GM04504 (cell line): ENCODE measurements at regions not wholly inside any gene's neighbourhood (a gene's known extent, or its start where the extent isn't known, plus 50 kb on each side); places are given as distances from the start of the nearest gene placed in this dataset.

Experiments used
- DNase-seq: peaks from one replicate; pipeline ENCODE4 v3.0.0-alpha.2; 2012; ENCODE audit warnings: low read depth

DNA sequence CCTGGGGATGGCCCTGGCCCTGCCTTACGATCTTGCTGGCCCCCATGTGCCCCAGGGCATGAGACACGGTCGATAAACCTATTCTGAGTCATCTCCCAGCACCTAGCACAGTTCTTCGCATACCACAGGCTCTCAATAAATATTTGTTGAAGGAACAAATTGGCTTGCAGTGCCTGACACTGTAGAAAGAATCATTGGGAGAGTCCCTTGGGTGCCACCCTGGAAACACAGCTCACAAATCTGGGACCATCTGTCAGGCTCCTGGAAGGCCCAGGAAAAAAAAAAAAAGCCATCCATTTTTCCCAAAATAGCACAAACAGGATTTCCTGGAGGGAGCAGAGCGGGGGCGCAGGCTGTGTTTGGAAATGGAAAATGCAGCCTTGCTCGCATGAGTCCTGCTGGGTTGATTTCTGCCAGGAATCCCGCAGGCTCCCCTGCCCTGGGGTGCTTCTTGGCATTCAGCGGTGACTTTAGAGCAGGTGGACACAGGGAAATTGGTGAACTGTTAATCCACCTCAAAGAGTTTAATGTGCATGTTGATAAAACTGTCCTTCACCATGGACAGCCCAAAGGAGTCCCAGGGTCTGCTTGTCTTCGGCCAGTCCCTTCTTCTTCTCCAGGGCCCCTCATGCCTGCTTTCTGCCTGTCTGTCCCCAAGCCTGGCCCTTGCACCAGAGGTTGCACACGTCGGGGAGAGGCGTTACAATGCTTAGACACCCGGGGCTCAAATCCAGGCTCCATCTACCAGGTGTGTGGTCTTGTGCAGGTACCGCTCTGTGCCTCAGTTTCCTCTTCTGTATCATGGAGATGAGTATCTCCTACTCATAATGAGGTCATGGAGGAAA, 106.1 kb upstream of the RFLNA start:
- DNase-seq: no peak

DNA sequence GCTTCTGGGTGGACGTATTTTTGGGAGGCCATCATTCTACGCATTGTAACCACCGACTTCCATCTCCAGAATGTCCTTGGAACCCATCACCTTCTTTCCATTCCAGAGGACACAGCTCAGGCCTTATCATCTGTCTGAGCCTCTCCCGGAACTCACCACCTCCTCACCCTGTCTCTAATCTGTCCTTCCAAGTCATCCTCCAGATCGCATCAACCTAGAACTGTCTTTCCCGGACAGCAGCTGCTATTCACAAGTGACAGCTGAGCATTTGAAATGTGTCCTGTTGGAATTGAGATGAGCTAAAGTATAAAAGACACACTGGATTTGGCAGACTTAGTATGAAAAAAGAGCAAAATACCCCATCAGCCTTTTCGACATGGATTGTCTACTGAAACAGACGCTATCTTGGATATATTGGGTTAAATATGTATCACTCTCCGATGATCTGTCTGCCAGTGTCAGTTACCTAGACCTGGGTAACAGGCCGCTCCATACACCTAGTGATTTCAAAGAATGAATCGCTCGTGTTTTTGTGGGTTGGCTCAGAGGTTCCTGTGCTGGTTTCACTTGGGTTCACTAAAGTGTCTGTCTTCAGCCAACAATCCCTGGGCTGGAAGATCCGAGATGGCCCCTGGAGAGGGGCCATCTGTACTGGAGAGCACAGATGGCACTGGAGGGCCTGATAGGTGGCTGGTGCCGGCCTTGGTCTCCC, 104.4 kb upstream of the RFLNA start:
- DNase-seq: no peak

DNA sequence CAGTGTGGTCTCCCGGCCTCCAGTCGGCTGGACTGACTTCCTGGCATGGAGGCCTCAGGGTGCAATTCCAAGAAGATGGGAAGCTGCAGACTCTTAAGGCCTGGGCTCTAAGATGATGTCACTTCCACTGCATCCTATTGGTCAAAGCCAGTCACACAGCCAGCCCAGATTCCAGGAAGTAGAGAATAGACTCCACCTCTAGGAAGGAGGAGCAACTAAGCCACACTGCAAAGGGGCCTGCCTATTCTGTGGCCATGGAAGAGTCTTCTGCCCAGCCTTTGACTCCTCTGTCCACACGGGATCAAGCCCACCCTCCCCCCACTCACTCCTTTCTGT, 103.9 kb upstream of the RFLNA start:
- DNase-seq: no peak

DNA sequence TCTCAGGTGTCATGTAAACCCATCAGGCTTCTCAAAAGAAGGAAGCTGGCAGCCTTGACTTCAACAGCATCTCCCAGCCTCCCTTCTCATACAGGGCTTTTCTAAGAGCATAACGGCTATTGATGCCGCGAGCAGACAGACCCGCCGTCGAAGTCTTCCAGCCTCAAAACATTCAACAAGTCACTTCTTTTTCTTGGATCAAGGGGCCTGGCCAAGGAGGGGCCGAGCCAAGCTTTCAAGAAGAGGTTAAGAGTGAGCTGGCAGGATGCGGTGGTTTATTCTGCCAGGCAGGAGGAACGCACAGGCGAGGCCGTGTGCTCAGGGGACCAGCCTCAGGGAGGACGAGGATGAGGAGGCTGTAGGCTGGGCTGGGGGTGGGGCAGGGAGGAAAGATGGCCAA, 102.9 kb upstream of the RFLNA start:
- no peak for DNase-seq

DNA sequence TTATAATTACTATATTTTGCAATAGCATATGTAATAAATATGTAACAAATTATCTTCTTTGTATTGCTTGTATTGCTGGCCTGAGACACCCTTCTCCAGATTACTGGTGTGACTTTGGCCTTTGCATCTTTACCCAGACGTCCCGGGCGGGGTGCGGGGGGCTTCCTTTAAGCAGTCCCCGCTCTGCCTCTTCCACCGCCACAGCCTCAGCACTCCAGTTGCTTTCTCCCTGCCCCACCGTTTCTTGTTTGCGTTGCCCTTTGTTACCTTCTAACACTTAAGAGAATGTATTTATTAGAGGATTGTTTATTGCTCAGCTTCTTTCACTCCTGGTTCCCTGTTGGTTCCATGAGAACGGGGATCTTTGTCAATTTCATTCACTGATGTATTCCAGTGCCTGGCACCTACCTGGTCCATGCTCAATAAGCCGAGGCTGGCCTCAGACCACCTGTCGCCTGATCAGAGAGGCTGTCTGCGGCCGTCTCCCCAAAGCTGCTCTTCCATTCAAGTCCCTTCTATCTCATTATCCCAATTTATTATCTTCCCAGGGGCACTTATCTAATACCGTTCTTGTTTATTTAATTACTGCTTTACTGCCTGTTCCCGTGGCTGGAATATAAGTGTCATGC, 100.5 kb upstream of the RFLNA start:
- DNase-seq: no peak

GRCh38 chr12:124194893-124195566, 99.9 kb upstream of the RFLNA start:
- DNase-seq: no peak

DNA sequence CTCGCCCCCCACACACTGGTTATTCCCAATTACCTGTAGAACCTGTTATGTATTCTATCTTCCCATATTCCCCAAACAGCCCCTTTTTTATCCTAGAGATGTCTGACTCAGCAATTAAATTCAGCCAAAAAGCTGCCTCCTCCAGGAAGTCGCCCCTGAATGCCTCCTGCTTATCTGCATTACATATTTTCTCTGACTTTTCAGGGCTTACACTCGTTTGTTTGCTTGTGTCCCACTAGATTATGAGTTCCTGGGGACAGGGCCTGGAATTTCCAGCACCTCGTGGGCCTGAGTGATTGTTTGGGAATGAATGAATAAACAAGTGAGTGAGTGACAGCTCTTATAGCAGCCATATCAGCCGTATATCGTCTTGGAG, 99.3 kb upstream of the RFLNA start:
- DNase-seq: no peak

- DNase-seq: no peak
These were observed 98.7 kb upstream of the RFLNA start for GRCh38 chr12:124196236-124196635.

GRCh38 chr12:124201248-124201647, 93.6 kb upstream of the RFLNA start:
- no peak for DNase-seq

GRCh38 chr12:124203176-124203575, 91.7 kb upstream of the RFLNA start:
- DNase-seq: no peak

DNA sequence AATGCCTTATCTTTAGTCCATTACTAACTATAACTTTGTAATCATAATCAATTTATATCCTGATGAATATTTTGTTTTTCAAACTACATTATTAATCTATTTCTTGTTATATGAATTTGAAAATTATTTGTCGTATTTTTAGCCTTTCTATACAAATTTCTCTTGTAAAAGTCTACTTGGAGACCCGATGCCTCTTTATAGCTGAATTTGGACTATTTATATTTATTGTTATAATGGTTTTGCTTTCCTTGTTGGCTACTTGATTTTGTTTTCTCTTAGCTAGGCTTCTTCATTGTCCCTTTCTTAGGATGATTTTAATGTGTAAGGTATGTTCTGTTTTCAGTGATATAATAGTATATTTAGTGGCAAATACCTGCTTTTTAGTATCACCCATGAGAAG, 89.5 kb upstream of the RFLNA start:
- no peak for DNase-seq

DNA sequence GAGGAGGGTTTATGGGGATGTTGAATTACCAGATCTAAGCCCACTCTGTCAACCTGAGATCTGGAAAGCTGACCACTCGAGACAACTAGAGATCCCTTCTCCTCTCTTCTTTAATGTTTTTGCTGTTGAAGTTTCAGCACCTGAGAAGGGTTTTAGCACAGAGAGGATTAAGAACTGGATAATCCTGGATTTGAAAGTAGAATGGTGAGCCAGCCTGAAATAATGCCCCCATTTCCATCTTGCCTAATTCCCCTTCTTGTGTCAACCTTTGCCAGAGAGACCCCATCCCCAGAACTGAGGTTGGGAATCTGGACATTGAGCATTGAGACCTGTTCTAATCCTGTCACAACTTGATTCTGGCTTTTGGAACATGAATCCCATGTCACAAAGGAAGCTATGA, 87.8 kb upstream of the RFLNA start:
- no peak for DNase-seq

DNA sequence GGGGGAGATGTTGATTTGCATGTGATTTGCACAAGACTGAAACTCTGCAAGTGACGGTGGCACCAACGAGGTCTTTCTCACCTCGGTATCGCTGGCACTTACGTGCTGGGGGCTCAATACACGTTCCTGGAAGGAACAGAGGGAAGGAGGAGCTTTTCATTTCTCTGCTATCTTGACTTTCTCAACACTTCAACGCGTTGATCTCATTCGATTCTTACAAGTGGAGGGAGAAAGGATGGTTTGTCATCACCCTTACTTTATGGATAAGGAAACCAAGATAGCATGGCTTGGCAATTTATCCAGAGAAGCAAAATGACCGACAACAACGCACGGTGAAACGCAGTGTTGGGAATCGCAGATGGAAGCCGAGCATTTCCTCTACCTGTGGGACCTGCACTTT, 87.3 kb upstream of the RFLNA start:
- DNase-seq: no peak

DNA sequence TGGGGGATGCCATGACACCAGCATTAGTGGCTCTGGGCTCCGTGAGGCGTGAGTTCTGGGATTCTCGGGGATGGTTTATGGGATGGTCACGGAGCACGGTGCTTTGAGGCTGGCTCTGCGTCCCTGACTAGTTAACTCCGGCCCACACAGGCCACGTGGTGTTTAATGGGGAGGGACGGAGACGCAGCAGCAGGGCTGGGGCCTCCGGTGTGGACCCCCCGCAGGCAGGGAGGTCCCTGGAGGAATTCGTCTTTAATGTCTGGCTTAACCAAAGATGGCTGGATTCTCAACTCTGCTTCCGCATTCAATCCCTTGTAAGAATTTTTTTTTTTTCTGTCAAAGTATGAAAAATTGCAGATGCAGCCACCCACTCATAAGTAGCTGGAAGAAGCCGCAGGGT, 86.4 kb upstream of the RFLNA start:
- no peak for DNase-seq

GRCh38 chr12:124210991-124211577, 83.8 kb upstream of the RFLNA start:
- DNase-seq: no peak

GRCh38 chr12:124211753-124212152, 83.1 kb upstream of the RFLNA start:
- no peak for DNase-seq

- no peak for DNase-seq
These were observed 81.1 kb upstream of the RFLNA start for GRCh38 chr12:124213666-124214347.

DNA sequence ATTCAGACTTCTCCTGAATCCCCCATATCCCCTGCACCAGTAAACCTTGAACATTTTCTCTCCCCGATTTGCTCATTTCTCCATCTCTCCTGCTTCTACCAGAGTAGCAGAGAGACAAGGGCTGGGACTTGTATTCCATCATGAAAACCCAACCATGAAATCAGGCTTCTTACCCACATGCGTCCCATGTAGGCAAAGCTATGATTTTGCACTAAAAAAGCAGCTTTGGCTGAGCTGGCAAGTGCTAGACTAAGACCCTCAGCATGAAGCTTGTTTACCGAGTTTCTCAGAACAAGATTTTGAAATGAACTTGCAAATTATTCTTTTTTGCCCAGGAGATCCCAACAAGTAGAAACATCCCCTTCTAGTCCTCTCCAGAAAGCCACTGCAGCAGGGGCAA, 80.3 kb upstream of the RFLNA start:
- no peak for DNase-seq

DNA sequence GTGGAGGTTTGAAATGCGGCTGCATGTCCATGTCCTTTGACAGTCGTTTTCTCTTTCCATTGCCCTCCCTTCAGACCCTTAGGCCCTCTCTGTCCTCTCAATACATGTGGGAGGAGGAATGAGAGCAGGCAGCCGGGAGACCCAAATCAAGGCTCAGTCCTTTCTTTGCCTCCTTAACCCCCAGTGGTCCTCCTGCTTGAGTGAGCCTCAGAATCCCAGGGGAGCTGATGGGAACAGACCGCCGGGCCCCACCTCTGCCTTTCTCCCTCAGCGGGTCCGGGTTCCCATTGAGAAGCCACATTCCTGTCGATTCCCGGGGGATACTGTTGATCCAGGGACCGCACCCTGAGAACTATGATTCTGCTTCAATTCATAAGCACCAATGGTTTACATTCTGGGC, 77.9 kb upstream of the RFLNA start:
- no peak for DNase-seq

- DNase-seq: no peak
These were observed 77.2 kb upstream of the RFLNA start for GRCh38 chr12:124217508-124218242.

DNA sequence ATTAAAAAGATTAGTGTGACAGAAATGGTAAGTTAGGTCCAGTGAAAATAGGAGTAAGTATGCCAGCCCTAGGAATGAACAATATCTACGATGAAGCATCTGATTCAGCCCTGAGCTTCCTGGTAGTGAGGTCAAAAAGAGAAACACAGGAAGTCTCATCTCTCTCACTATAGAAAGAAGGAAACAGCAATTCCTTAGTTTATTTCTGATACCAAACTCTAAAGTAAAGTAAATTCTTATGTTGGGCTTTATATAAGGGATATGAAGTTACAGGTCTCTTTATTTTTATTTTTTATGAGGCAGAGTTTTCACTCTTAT, 76.7 kb upstream of the RFLNA start:
- no peak for DNase-seq
